A549 (cell line): ENCODE measurements at regions not wholly inside any gene's neighbourhood (a gene's known extent, or its start where the extent isn't known, plus 50 kb on each side); places are given as distances from the start of the nearest gene placed in this dataset.

Experiments
- CTCF ChIP-seq: fragments of >200 bp; sonication (Bioruptor Twin); formaldehyde crosslinking; IDR thresholded peaks from 3 replicates; pipeline ENCODE4 v1.5.1; 2016
- EP300 ChIP-seq, 2 experiments: fragments of >200 bp; sonication (Bioruptor Twin); formaldehyde crosslinking; IDR thresholded peaks; 2 replicates in 1 of 2; 3 replicates in 1 of 2; pipeline ENCODE4 v1.6.1; 2016 to 2017
- POLR2AphosphoS2 ChIP-seq: conservative IDR thresholded peaks from 2 replicates; pipeline ENCODE4 v1.6.1; 2012; ENCODE audit warnings: low read length, improper control_type of control experiment, inconsistent platforms
- RAD21 ChIP-seq, 2 experiments: fragments of >200 bp in 1 of 2; sonication (Bioruptor Twin) in 1 of 2; formaldehyde crosslinking in 1 of 2; IDR thresholded peaks in 1 of 2; conservative IDR thresholded peaks in 1 of 2; 2 replicates in 1 of 2; 3 replicates in 1 of 2; pipeline ENCODE4 v1.6.1; 2012 to 2018; ENCODE audit warnings: inconsistent platforms in 1 of 2
- RCOR1 ChIP-seq: fragments of 150-350 bp; IDR thresholded peaks from 2 replicates; pipeline ENCODE4 v1.6.1; 2014; ENCODE audit warnings: antibody characterized with exemption, low read length, low read depth
- SMC3 ChIP-seq: fragments of >200 bp; sonication (Bioruptor Twin); formaldehyde crosslinking; IDR thresholded peaks from 3 replicates; pipeline ENCODE4 v1.6.1; 2018; ENCODE audit warnings: inconsistent platforms

- TF ChIP-seq POLR2AphosphoS2 (no peak), CTCF (no peak), RCOR1 (no peak), SMC3 (no peak), RAD21 (conservative IDR thresholded peaks at IDR 0.05 in 1 of 2, IDR thresholded peaks at IDR 0.05 in 1 of 2) (no peak), EP300 (IDR thresholded peaks at IDR 0.05) (no peak)
Observed at GRCh38 chr3:40718681-40719080, 193.9 kb downstream of the ZNF621 start.
